ENCODE measurements at regions not wholly inside any gene's neighbourhood (a gene's known extent, or its start where the extent isn't known, plus 50 kb on each side); places are given as distances from the start of the nearest gene placed in this dataset.
A peak's percentile ranks its signal among the peaks of the same experiment; 100 is the strongest.

DNA sequence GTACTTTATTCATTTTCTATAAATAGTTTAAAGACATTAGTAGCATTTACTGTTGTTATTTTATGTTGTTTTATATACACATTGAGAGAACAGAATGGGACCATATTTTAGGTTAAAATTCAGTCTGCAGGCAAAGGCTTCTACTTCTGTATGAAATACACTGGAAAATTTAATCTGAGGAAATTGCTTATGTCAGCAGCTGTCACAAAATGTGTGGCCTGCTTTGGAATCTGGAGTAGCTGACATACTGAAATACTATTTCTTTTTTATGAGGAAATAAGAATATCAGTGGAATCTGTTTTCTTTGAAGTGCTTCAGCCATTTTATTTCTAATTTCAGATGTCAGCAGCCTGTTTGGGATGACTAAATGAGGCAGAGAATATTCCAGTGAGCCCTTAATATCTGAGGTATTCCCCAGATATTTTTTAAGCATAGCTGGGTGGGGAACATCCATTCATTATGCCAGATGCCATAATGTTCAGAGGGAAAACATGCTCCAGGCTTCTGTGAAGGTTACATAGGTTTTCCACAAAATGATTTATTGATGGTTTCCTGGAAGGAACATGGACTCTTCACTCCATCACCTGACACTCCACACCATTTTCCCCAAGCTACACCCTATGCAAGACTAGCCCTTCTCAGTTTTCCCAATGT is 267.1 kb downstream of the ARL4A start:
- Mint-ChIP-seq H3K27ac (ENCODE audit: unreplicated experiment) (no peak overlapping the region), H3K36me3 (ENCODE audit: low read depth) (no peaks in the 10 kb centered on the region), H3K4me1 (peaks cover 4% of the 10 kb centered on the region), H3K4me3 (no peak overlapping the region), H3K9me3 (no peaks in the 10 kb centered on the region), H3K27me3 (ENCODE audit: low read depth) (no peaks in the 10 kb centered on the region)
- TF ChIP-seq, protein P1, sequence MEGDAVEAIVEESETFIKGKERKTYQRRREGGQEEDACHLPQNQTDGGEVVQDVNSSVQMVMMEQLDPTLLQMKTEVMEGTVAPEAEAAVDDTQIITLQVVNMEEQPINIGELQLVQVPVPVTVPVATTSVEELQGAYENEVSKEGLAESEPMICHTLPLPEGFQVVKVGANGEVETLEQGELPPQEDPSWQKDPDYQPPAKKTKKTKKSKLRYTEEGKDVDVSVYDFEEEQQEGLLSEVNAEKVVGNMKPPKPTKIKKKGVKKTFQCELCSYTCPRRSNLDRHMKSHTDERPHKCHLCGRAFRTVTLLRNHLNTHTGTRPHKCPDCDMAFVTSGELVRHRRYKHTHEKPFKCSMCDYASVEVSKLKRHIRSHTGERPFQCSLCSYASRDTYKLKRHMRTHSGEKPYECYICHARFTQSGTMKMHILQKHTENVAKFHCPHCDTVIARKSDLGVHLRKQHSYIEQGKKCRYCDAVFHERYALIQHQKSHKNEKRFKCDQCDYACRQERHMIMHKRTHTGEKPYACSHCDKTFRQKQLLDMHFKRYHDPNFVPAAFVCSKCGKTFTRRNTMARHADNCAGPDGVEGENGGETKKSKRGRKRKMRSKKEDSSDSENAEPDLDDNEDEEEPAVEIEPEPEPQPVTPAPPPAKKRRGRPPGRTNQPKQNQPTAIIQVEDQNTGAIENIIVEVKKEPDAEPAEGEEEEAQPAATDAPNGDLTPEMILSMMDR (conservative IDR thresholded peaks at IDR 0.05) = no peak
- DNase-seq (ENCODE audit: low read depth, low spot score) = no peak

DNA sequence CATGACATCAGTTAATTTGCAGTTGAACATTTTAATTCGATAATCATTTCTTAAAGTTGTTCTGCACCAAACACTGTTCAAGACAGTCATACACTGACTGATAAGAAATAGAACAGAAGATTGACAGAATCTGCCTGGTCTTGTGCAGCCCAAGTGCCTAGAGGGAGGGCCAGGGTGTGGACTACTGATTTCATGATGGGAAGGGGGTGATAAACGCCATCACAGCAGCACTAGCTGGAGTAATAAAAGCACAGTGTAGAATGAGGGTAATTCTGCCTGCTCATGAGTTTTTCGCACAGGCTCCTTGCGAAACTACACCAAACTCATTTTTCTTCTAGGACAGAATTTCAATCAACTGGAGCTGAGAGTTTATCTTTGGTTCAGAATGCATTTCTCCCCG is 270.1 kb downstream of the ARL4A start:
- no peaks in the 10 kb centered on the region for H3K9me3 Mint-ChIP-seq
- H3K27ac Mint-ChIP-seq (ENCODE audit: unreplicated experiment) = peak overlapping the region; percentile 65
- no peaks in the 10 kb centered on the region for H3K27me3 Mint-ChIP-seq (ENCODE audit: low read depth)
- H3K4me3 Mint-ChIP-seq = no peak overlapping the region
- H3K4me1 Mint-ChIP-seq = peaks cover 9% of the 10 kb centered on the region
- no peak for DNase-seq (ENCODE audit: low read depth, low spot score)
- TF ChIP-seq, protein P1 (conservative IDR thresholded peaks at IDR 0.05) = no peak
- no peaks in the 10 kb centered on the region for H3K36me3 Mint-ChIP-seq (ENCODE audit: low read depth)

DNA sequence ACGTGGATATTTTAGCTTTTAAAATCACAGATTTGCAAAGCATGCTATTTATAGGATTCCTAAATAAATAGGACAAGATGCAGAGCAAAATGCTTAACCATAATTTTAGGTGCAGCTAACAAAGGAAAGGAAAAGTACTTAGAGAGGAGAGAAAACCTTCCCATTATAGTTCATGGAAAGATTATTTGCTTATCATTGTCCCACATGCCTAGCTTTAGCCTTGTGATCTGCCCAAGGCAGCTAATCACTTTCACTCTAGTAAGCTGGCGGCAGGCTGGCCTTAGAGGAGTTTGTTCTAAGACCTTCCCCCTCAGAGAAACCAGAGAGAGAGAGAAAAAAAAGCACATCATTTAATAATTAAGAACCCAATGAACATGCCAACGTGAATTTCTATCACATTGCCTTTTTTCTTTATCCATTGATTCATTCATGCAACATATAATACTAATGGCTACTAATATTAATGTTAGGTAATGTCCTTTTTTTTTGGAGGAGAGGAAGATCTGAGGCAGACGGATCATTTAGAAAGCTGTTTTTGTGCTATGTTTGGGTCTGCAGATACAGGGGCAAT is 274.6 kb downstream of the ARL4A start:
- TF ChIP-seq, protein P1 (conservative IDR thresholded peaks at IDR 0.05) = no peak
- Mint-ChIP-seq H3K9me3 (no peaks in the 10 kb centered on the region), H3K4me3 (no peak overlapping the region), H3K4me1 (peaks cover 31% of the 10 kb centered on the region), H3K27me3 (ENCODE audit: low read depth) (no peaks in the 10 kb centered on the region), H3K27ac (ENCODE audit: unreplicated experiment) (no peak overlapping the region), H3K36me3 (ENCODE audit: low read depth) (no peaks in the 10 kb centered on the region)
- no peak for DNase-seq (ENCODE audit: low read depth, low spot score)

DNA sequence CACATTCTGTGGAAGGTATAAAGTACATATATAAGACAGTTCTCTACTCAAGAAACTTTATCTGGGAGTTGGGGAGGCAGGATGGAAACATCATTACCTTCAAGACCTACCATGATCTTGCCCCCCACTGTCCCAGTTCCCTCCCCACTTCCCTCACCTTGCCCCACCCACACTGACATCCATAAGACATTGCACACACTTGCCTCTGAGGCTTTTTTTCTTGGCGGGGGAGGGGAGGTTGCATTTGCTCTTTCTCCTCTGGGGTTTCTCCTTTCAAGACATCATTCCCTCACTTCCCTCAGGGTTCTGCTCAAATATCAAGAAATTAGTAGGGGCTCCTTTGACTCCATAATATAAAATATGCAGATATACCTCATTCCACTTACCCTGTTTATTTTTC is 276.0 kb downstream of the ARL4A start:
- no peak for DNase-seq (ENCODE audit: low read depth, low spot score)
- TF ChIP-seq, protein P1 (conservative IDR thresholded peaks at IDR 0.05) = no peak
- Mint-ChIP-seq H3K9me3 (no peaks in the 10 kb centered on the region), H3K27ac (ENCODE audit: unreplicated experiment) (peak overlapping the region; percentile 20), H3K4me1 (peaks cover 43% of the 10 kb centered on the region), H3K36me3 (ENCODE audit: low read depth) (no peaks in the 10 kb centered on the region), H3K27me3 (ENCODE audit: low read depth) (no peaks in the 10 kb centered on the region), H3K4me3 (no peak overlapping the region)

DNA sequence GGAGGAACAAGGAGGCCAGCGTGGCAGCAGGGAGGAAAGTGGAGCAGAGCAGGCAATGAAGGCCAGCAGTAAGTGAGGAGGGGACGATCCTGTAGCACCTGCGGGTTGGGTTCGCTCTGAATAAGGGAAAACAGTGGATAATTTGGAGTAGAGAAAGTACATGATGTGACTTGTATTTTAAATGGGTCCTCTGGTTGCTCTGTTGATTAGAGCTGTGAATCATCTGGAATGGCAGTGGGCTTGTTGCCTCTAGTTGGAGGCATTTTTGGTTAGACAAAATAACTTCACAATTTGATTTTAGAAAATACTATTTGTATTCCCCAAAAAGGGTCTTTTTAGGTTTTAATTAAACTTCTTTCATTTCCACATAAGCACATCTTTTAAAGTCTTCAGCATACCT is 277.4 kb downstream of the ARL4A start:
- Mint-ChIP-seq H3K36me3 (ENCODE audit: low read depth) (no peaks in the 10 kb centered on the region), H3K9me3 (no peaks in the 10 kb centered on the region), H3K4me3 (no peak overlapping the region), H3K27me3 (ENCODE audit: low read depth) (no peaks in the 10 kb centered on the region), H3K4me1 (peaks cover 56% of the 10 kb centered on the region), H3K27ac (ENCODE audit: unreplicated experiment) (no peak overlapping the region)
- TF ChIP-seq, protein P1 (conservative IDR thresholded peaks at IDR 0.05) = no peak
- no peak for DNase-seq (ENCODE audit: low read depth, low spot score)
